Fibroblast of pulmonary artery (primary cell): ENCODE measurements at regions not wholly inside any gene's neighbourhood (a gene's known extent, or its start where the extent isn't known, plus 50 kb on each side); places are given as distances from the start of the nearest gene placed in this dataset.

Experiments used
- DNase-seq: peaks from one replicate; pipeline ENCODE4 v3.0.0-alpha.2; 2010; ENCODE audit warnings: low read depth
- H3K4me3 ChIP-seq: replicated peaks from 2 replicates; pipeline ENCODE4 v1.5.1; 2011; ENCODE audit warnings: low read depth, mild to moderate bottlenecking, control low read depth, low read length, moderate library complexity
- CTCF ChIP-seq: IDR thresholded peaks from 2 replicates; pipeline ENCODE4 v1.5.1; 2011; ENCODE audit warnings: mild to moderate bottlenecking, control low read depth, low read length, inconsistent platforms; ENCODE audit errors: missing control alignments

GRCh38 chr14:21875791-21876190 is 202.2 kb upstream of the OR4E1 start:
- DNase-seq, result no peak
- TF ChIP-seq CTCF, result no peak
- H3K4me3 ChIP-seq, result no peak overlapping the region

- TF ChIP-seq CTCF, result no peak
- H3K4me3 ChIP-seq, result no peak overlapping the region
- no peak for DNase-seq
Observed at GRCh38 chr14:21874946-21875345, 201.3 kb upstream of the OR4E1 start.

GRCh38 chr14:21874167-21874566 is 200.5 kb upstream of the OR4E1 start:
- H3K4me3 ChIP-seq, result no peak overlapping the region
- no peak for TF ChIP-seq CTCF
- no peak for DNase-seq

- no peak overlapping the region for H3K4me3 ChIP-seq
- peak; percentile 56 for DNase-seq
Observed at GRCh38 chr14:21868442-21869046, 194.9 kb upstream of the OR4E1 start.

GRCh38 chr14:21867541-21867940 is 193.9 kb upstream of the OR4E1 start:
- peak; percentile 49 for DNase-seq
- no peak for TF ChIP-seq CTCF
- H3K4me3 ChIP-seq, result no peak overlapping the region

More at GRCh38 chr14:21868442-21869046, 194.9 kb upstream of the OR4E1 start:
- peak; percentile 92 for TF ChIP-seq CTCF

GRCh38 chr14:21866479-21866878 is 192.9 kb upstream of the OR4E1 start:
- H3K4me3 ChIP-seq, result no peak overlapping the region
- no peak for TF ChIP-seq CTCF
- DNase-seq, result peak; percentile 19

- TF ChIP-seq CTCF, result no peak
- H3K4me3 ChIP-seq, result no peak overlapping the region
- no peak for DNase-seq
Observed at GRCh38 chr14:21863289-21863688, 189.7 kb upstream of the OR4E1 start.
